ENCODE measurements at regions not wholly inside any gene's neighbourhood (a gene's known extent, or its start where the extent isn't known, plus 50 kb on each side); places are given as distances from the start of the nearest gene placed in this dataset.

GRCh38 chr17:6179017-6179416, 108.8 kb downstream of the WSCD1 start:
- no peaks in the 10 kb centered on the region for H3K4me1 Mint-ChIP-seq (ENCODE audit: low read depth)
- no peak overlapping the region for H3K4me3 Mint-ChIP-seq
- H3K27me3 Mint-ChIP-seq (ENCODE audit: low read depth): peaks cover 26% of the 10 kb centered on the region
- ATAC-seq (replicated peaks in 1 of 2): no peak
- H3K36me3 Mint-ChIP-seq (ENCODE audit: insufficient read depth in 2 of 2): no peaks in the 10 kb centered on the region
- no peak overlapping the region for H3K27ac Mint-ChIP-seq
- no peak for DNase-seq
- H3K9me3 Mint-ChIP-seq: no peaks in the 10 kb centered on the region

GRCh38 chr17:6177941-6178694, 107.9 kb downstream of the WSCD1 start:
- Mint-ChIP-seq H3K36me3 (ENCODE audit: insufficient read depth in 2 of 2) (no peaks in the 10 kb centered on the region), H3K4me1 (ENCODE audit: low read depth) (no peaks in the 10 kb centered on the region), H3K27ac (no peak overlapping the region), H3K27me3 (ENCODE audit: low read depth) (peaks cover 33% of the 10 kb centered on the region), H3K9me3 (no peaks in the 10 kb centered on the region), H3K4me3 (no peak overlapping the region)
- DNase-seq (no peak), ATAC-seq (replicated peaks in 1 of 2) (no peak)

All from activated T-cell treated with anti-CD3 and anti-CD28 coated beads, Interleukin-2, amount 50 U/mL, for 72 hours (primary cell).